ENCODE measurements at regions not wholly inside any gene's neighbourhood (a gene's known extent, or its start where the extent isn't known, plus 50 kb on each side); places are given as distances from the start of the nearest gene placed in this dataset.

- no peak overlapping the region for H3K27ac ChIP-seq
- FAIRE-seq (peak; percentile 7), DNase-seq (ENCODE audit: low read depth in 1 of 2, low spot score in 1 of 2) (no peak), ATAC-seq (no peak)
- no peak for TF ChIP-seq EHF (CRISPR knock-in tag; IDR thresholded peaks at IDR 0.05)
- TF ChIP-seq FOXS1 (CRISPR knock-in tag; IDR thresholded peaks at IDR 0.05), result no peak
- no peak for TF ChIP-seq TFCP2L1 (CRISPR knock-in tag; IDR thresholded peaks at IDR 0.05)
- TF ChIP-seq PBX3 (IDR thresholded peaks at IDR 0.05), result no peak
- TF ChIP-seq ELK1 (IDR thresholded peaks at IDR 0.05; ENCODE audit: low read depth, low read length), result no peak
- no peak for TF ChIP-seq CTCF (IDR thresholded peaks at IDR 0.05)
- TF ChIP-seq SREBF2 (IDR thresholded peaks at IDR 0.05), result no peak
- no peak for TF ChIP-seq MAX (IDR thresholded peaks at IDR 0.05)
- no peak for TF ChIP-seq EP300 (IDR thresholded peaks at IDR 0.05)
- no peak for TF ChIP-seq BHLHE40 (IDR thresholded peaks at IDR 0.05; ENCODE audit: low read depth, low read length)
- POLR2A ChIA-PET, result no interaction called here
- no peaks in the 10 kb centered on the region for H3K9me3 ChIP-seq
- no peak overlapping the region for H3K4me3 ChIP-seq
- no peaks in the 10 kb centered on the region for H3K4me1 ChIP-seq
- CTCF ChIA-PET, result no interaction called here
- H3K4me2 ChIP-seq, result no peak overlapping the region
Measured at GRCh38 chrX:146921204-146921603, 106.7 kb upstream of the CXorf51A start.

GRCh38 chrX:146907391-146908240 is 93.1 kb upstream of the CXorf51A start:
- DNase-seq (ENCODE audit: low read depth in 1 of 2, low spot score in 1 of 2), result no peak

More at GRCh38 chrX:146907391-146908240, 93.1 kb upstream of the CXorf51A start:
- H3K27ac ChIP-seq, result no peak overlapping the region
- CTCF ChIA-PET, result no interaction called here
- POLR2A ChIA-PET, result no interaction called here
- TF ChIP-seq HDAC2 (IDR thresholded peaks at IDR 0.05), result no peak
- TF ChIP-seq HEYL (CRISPR knock-in tag; IDR thresholded peaks at IDR 0.05), result no peak
- TF ChIP-seq ZNF302 (CRISPR knock-in tag; IDR thresholded peaks at IDR 0.05), result no peak
- no peak for TF ChIP-seq CHD2 (IDR thresholded peaks at IDR 0.05; ENCODE audit: low read length, partially characterized antibody)
- TF ChIP-seq E2F6 (IDR thresholded peaks at IDR 0.05; ENCODE audit: borderline replicate concordance, low read depth), result no peak
- TF ChIP-seq RAD21 (conservative IDR thresholded peaks at IDR 0.05 in 1 of 2, IDR thresholded peaks at IDR 0.05 in 1 of 2), result no peak
- TF ChIP-seq RARB (CRISPR knock-in tag; IDR thresholded peaks at IDR 0.05), result no peak
- no peak for TF ChIP-seq HMGXB4 (CRISPR knock-in tag; IDR thresholded peaks at IDR 0.05; ENCODE audit: borderline replicate concordance)
- TF ChIP-seq CTCF (IDR thresholded peaks at IDR 0.05), result no peak
- TF ChIP-seq KDM5A (IDR thresholded peaks at IDR 0.05), result no peak
- TF ChIP-seq EHMT2 (IDR thresholded peaks at IDR 0.05; ENCODE audit: low read depth), result no peak
- no peak for TF ChIP-seq CBX8 (IDR thresholded peaks at IDR 0.05)
- WGBS (ENCODE audit: missing lambda C conversion rate), result 3% methylated on average over 5 of the region's 8 CpGs
- H3K9me3 ChIP-seq, result no peaks in the 10 kb centered on the region
- no peak overlapping the region for H3K4me2 ChIP-seq
- FAIRE-seq (no peak), ATAC-seq (no peak)
- no peak overlapping the region for H3K4me3 ChIP-seq
- no peaks in the 10 kb centered on the region for H3K4me1 ChIP-seq
